SHP77 (cell line): ENCODE measurements at regions not wholly inside any gene's neighbourhood (a gene's known extent, or its start where the extent isn't known, plus 50 kb on each side); places are given as distances from the start of the nearest gene placed in this dataset.

Experiments used
- DNase-seq, 2 experiments: peaks; one replicate each; lab custom pipeline; 2025; lab: John Stamatoyannopoulos, UW

GRCh38 chr1:94734963-94735901, 84.9 kb upstream of the SLC44A3 start:
- no peak for DNase-seq

GRCh38 chr1:94731891-94732290, 88.3 kb upstream of the SLC44A3 start:
- no peak for DNase-seq

GRCh38 chr1:94730450-94730849, 89.7 kb upstream of the SLC44A3 start:
- no peak for DNase-seq

DNA sequence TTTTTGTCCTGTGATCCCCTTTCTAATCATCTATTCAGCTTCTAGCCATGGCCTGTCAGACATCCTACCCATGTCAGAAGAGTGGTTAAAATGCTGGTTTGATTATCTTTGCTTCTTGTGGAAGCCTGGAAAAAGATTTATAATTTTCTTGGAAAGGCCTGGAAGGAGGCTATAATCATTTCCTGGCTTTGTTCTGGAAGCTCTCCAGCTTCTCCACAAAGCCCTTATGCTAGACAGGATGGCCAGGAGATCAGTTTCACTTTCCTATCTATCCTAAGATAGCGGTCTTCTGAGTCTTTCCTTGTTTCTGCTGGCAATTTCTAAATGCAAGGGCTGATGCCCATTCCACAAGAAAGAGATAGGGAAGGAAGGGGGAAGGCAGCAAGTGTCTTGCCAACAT, 90.9 kb upstream of the SLC44A3 start:
- no peak for DNase-seq

- DNase-seq = no peak
These were observed 92.1 kb upstream of the SLC44A3 start for GRCh38 chr1:94727846-94728715.

DNA sequence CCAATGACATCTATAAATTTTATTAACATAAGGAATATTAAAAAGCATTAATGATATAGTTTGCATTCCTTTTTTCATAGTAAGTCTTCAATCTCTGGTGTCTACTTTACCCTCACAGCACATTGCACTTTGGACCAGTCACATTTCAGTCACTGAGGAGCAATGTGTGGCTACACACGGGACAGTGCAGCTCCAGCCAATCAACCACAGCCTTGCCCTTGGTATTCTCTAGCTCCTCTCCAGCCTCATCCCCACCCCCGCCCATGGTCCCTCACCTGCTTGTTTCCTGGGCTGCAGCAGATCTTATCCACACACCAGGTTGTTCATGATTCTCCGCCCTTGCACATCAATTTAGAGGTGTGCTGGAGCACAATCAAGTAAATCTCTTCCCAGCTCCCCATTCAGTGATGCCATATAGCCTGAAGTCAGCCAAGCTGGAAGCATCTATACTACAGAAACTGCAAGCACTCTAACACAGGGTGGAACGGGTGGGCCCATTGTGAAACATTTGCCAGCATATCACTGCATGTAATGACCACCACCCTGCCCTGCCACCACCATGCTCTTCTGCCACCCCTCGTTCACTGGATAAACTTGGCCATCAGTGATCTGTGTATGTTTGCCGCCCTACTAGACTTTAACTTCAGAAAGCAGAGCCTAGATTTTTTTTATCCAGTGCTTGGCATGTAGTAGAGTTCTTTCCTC, 93.0 kb upstream of the SLC44A3 start:
- no peak for DNase-seq

DNA sequence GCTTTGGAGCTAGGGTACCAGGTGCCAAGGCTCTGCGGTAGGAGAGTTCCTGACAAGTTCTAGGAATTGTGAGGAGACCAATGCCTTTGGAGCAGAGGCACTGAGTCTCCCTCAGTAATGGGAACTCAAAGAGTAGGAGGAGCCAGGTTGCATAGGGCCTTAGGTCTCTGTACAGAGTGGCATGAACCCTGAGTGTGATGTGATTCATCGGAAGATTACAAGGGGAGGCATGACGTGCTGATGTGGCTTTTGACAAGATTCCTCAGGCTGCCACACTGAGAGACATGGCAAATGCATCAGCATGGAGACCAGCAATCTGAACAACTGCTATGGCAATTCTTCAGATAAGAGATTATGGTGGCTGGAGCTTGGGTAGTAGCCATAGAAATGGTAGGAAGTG, 94.6 kb upstream of the SLC44A3 start:
- DNase-seq = no peak

GRCh38 chr1:94723894-94724293, 96.3 kb upstream of the SLC44A3 start:
- no peak for DNase-seq

GRCh38 chr1:94723463-94723862, 96.7 kb upstream of the SLC44A3 start:
- no peak for DNase-seq

DNA sequence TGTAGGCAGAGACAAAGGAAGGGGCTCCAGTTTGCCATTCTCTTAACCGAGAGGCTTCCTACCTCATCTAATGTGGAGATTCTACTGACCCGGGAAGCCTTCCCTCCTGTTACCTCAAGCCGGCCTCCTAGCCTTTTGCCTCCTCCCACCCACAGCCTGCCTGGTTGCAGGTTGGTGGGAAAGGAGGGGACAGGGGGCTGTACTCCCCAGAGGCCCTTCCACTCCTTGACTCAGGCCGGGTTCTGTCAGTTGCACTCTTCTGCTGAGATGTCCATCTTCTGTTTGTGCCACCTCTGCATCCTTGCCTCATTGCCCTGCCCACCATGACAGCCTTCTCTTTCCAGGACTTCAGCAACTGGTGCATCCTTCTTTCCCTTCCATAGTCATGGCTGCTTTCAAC, 98.0 kb upstream of the SLC44A3 start:
- DNase-seq = no peak

DNA sequence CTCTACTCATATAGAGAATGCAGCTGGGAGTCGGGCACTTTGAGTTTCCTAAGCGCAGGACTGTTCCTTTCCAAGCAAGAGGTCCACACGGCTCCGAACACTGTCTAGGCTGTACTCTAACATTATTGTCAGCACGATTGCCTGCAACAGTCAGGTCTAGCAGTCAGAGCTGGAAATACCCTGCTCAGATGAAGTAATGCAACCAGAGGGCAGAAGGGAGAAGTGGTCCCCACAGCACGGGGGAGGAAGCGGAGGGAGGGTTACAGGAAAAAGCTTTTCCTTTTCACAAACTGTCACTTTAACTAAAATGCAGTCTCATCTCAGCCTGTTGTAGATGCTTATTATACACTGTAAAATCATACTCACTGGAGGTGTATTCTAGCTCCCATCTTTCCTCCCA, 98.9 kb upstream of the SLC44A3 start:
- DNase-seq = no peak

- DNase-seq = no peak
These were observed 100.0 kb upstream of the SLC44A3 start for GRCh38 chr1:94719926-94720793.

DNA sequence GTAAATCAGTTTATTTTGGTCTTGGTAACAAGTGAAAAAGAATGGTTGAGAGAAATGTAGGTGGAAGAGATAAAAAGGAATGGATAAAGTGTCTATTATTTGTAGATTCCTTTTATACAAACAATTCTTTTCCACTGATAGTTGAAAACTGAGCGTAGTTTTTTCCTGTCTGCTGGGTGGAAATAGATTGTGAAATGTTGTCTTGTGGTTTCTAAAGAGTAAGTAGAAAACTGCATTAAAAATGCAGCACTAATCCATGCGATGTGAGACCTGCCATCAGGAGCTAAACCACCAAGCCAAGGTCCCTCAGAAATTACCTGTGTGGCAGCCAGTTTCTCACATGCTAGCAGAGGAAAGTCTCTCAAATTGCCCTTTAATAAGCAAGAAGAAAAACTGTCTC, 103.2 kb upstream of the SLC44A3 start:
- DNase-seq = no peak

DNA sequence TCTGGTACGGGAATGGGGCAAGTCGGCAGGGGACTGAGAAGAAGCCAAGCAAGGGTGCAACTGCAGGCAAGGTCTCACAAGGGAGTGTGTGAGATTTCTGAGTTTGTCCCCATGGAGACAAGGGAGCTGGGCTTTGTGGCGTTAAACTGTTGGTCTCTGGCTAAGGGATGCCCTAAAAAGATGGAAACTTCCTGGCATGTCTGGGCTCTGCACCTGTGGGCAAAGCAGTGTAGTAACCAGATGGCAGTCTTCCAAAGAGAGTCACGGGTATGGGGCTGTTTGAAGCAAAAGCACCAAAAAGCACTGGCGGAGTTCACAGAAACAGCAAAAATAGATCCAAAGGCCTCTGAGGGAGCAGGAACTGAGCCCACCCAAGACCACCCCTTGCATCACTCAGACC, 104.8 kb upstream of the SLC44A3 start:
- no peak for DNase-seq

GRCh38 chr1:94714552-94714951, 105.6 kb upstream of the SLC44A3 start:
- no peak for DNase-seq

DNA sequence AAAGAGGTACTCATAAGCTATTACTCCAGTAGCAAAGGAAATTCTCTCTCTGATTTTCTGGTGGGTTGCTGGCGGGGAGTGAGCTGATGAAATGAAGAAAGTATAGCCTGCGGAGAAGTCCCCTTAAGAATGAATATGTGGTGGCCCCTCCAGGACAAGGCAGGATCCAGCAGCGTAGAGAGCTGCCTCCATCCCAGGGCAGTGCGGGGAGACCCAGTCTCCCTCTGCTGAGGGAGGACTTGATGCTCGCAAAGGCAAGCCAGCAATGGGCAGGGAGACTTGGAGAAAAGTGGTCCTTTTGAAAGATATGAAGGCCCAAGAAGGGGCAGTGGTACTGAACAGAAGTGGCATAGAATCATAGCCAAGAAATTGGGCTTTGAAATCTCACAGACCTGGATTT, 106.0 kb upstream of the SLC44A3 start:
- DNase-seq = no peak

- peak; percentile 23 to 72 for DNase-seq
These were observed 106.5 kb upstream of the SLC44A3 start for GRCh38 chr1:94713472-94714141.

GRCh38 chr1:94709891-94710581, 110.1 kb upstream of the SLC44A3 start:
- DNase-seq = no peak

DNA sequence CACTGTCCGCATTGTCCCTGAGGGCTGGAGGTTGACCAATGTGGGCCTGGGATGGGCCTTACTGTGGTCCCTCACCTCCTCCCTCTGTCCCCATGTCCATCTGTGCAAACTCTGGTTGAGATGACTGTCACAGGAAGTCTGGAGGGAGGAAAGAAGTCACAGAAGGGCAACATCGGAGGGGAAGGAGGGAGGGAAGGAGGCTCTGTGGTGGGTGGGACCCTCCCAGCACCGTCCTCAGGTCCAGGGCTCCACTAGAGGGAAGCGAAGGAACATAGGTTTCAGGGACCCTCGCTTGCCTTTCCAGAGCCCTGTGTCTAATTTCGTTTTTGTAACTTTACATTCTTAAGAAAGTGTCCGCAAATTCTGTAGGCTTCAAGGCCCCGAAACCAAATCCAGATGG, 111.3 kb upstream of the SLC44A3 start:
- DNase-seq = no peak

DNA sequence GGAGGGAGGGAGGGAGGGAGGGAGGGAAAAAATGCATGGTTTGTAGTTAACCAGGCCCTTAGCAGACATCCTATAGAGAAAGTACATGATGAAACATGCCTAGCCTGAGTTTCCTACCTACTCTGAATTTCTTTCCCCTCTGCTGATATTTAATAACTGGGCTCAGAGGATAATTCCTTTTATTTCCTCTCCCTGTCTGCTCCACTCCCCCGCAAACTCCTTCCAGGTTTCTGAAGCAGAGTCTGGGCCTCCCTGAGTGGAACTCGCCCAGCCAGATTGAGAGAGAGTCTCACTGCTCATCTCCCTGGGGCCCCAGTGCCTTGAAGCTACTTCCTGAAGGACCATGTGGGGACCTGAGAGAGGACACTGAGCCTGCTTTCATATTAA, 111.9 kb upstream of the SLC44A3 start:
- no peak for DNase-seq
